GM19193 (cell line): ENCODE measurements at regions not wholly inside any gene's neighbourhood (a gene's known extent, or its start where the extent isn't known, plus 50 kb on each side); places are given as distances from the start of the nearest gene placed in this dataset.
A peak's percentile ranks its signal among the peaks of the same experiment; 100 is the strongest.

Experiments used
- POLR2A ChIP-seq: IDR thresholded peaks from 4 replicates; pipeline ENCODE4 v1.6.1; 2011; ENCODE audit not compliant: insufficient read depth, insufficient read length; ENCODE audit errors: extremely low read depth

DNA sequence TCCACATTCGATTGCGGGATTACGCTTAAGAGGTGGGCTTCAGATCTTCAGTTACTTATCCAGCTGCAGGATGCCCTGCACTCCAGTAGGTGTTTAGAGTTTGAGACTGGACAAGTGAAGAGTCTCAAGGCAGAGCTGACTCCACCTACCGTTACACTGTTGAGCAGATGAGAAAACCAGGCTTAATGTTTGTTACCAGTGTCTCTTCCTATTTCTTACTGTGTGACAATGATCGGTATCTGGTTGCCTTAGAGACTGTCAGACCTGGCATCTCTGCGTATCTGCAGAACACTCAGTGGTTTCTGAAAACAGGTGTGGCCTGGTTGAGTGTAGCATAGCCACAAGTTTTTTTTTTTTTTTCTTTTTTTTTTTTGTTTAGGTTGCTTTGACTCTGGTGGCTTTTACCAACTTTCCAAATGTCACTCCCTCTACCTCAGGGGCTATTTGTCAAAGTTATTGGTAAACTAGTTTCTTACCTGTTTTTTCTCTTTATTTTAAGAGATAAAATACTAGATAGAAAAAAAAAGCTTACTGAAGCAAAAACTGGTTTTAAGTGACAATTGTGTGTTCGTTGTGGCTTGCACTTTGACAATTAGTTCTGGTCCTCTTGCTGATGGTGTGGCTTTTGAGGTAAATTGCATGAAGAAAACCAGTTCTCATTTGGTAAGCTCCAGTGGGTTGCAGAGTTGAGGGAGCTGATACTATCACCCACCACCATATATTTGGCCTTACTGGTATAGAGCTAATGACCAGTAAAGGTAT is 284.8 kb downstream of the ETS1 start:
- no peak for TF ChIP-seq POLR2A

DNA sequence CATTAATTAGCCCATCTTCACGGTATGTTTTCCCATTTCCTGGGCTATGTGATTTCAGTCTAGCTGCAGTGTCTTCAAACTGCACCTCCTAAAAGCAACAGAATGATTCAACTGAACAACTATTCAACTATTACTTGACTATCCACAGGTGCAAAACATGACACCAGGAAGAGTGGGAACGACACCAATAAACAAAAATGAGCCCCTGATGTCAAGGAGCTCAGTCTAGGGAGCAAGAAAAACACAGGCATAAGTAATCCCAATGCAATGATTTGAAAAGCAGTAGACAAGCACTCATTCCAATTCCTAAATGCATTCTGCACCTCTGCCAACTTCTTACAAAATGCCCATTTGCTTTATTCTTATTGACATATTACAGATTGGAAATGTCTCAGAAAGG is 285.6 kb downstream of the ETS1 start:
- TF ChIP-seq POLR2A = no peak

DNA sequence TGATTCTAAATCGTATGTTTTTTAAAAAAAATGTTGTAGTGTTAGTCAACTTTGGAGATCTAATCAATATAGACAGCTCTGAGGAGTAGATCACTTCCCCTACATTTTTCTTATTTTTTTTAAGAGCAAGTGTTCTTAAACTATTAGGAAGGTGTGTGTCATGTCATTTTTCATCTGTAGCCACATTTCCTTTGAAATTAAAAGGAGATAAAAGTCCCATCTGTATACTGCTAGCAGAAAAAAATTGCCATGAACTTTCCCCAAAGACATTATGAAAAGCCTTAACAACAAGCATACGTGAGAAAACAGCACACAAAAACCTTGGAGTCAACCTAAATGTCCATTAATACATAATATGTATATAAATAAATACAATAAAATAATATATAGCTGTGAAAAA is 286.6 kb downstream of the ETS1 start:
- no peak for TF ChIP-seq POLR2A

DNA sequence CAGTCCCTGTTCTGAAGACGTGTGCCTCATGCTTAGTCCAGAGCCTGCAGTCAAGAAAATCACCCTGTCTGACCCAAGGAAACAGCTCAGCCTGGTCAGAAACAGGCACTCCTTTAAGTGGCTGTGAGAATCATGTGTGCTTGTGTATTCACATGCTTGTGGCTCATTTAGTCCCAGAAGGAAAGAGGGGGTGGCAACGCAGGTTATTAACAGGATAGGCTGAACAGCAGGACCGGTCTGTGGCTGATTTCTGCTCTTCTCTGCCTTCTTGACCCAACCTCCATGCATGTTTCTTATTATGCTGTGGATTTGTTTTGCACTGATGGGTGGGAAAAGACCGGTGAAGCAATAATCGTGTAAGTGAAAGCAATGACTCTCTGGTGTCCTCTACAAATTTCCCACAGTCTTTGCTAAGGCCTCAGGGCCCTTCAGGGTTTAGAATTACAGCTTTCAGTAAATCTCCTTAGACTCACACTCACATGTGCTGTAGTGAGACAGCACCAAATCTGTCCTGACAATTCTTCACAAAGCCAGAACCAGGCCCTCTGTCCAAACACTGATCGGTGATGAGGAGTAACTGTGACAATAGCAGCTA is 288.1 kb downstream of the ETS1 start:
- no peak for TF ChIP-seq POLR2A

DNA sequence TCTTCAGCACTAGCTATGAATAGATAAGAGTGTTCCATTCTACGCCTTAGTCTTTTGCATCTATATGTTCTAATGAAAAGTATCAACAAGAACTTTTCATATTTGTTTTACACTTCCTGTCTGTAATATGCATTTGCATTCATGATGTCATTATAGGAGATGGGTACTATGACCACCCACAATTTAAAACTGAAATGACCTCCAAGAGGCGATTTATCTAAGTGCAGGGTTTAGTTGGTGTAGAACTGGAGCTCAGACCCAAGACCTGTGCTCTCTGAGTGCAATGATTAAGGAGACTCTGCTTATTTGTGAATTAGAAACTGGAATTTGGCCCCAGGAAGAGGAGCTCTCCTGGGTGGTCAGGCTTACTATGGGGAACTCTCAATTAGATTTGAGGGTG is 289.1 kb downstream of the ETS1 start:
- no peak for TF ChIP-seq POLR2A

DNA sequence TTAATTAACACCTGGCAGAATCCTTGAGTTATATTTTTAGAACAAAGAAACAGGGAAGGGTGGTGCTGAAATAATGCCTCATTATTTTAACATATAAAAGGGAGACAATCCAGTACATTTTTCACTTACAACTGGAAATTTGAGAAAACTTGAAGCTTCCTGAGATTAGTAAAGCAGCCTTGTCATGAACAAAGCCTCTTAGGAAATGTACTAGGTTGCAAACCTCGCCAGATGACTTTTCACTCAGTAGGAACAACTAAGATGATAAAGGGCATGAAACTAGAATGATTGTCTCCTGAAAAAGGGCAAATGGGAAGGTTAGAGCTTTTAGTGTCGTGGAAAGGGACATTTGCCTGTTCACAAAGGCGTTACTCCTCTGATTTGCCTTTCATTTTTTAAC is 289.6 kb downstream of the ETS1 start:
- TF ChIP-seq POLR2A = no peak

DNA sequence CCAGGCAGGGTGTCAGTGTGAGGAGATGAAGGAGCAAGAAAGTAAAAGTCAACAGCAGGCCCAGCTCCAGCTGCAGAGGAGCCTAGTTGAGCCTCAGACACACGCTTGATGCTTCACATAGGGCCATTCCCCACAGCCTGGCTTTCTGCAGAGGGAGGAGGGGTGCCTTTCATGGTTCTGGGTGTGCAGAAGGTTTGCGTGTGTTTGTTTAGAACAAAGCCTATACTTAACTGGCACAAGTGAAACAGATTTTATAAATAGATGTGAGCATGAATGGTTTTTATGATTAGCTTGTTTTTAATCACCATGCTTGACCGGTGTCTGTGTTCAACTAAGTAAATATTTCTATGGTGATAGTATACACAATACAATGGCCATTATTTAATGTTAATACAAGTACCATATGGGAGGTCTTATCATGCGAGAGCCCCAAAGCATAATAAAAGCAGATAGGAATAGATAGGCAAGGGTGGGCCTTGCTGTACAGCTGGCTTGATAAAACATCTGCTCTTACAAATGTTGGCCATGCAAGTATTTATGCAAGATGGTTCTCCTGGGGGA is 290.2 kb downstream of the ETS1 start:
- no peak for TF ChIP-seq POLR2A

DNA sequence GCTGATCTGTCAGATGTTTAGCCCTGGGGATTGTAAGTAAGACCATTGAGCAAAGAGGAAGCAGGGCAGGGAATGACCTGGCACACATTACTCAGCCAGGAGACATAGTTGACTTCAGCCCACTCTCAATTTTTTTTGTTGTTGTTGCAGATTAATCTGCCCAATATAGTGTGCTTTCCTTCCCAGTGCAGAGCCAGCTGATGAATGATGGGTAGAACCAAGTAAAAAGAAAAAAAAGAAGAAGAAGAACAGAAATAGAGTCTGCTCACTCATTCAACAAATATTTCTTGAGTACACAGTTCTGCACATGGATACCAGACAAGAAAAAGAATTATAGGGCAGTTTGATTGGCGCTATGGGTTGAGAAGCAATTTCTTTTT is 292.7 kb downstream of the ETS1 start:
- no peak for TF ChIP-seq POLR2A

DNA sequence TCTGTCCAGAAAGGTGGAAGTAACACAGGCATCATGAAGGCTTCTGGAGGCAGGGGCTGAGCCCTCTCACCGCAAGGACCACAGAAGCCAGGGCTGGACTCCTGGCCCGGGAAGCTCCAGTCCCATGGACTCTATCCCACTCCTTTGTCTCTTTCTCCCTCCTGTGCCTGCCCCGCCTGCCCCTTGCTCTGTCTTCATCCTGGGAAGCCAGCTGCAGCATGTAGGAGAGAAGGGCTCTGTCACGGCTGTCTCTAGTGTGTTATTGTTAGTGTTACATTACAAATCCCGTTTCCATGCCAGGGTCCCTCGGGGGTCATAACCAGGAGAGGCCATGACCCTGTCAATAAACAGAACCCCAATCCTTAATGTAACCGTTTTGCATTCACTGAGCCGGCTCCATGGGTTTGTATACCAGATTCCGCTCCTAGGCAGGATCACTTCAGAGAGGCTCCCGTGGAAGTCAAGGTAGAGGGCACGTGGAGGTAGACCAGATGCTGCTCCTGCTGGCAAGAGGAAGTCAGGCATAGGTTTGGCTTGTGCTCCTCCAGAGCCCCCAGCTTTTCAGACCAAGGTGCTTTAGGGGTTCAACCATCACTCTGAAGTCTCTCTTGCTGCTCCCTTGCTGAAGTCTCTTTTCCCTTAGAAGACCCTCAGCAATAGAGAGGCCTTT is 293.2 kb downstream of the ETS1 start:
- no peak for TF ChIP-seq POLR2A

DNA sequence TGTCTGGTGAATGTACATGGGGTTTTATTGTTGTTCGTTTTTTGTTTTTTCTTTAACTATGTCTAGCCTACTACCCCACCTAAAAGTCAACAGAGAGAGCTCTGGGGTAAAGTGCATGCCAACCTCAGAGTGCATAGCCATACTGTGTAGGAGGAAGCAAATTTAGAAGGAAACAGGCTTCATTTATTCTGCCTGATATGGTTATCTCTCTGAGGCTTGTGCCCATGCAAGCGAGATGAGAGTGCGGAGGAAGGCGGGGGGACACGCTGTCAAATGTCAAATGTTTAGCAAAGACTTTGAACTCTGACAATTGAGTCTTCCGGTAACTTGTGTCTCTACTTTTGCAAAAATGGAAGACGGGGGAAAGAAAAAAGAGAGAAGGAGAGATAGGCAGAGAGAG is 295.5 kb downstream of the ETS1 start:
- no peak for TF ChIP-seq POLR2A

DNA sequence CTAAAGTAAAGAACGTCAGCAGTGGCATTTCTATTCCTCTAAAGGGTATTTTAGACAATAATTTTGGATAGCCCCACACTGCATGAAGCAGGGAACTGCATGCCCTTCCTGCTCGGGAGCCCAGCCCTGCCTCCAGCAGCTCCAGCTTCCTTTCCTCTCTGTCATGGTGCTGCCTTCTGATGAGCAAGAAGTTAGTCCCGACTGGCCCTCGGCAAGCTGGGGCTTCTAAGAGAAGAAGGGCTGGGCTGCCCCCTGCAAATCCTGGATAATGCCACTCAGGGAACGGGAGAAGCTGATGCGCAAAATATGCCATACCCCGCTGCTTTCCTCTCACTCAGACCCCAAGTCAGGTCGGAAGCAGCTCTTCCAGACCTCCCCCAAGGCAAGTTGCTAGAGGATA is 296.4 kb downstream of the ETS1 start:
- no peak for TF ChIP-seq POLR2A

DNA sequence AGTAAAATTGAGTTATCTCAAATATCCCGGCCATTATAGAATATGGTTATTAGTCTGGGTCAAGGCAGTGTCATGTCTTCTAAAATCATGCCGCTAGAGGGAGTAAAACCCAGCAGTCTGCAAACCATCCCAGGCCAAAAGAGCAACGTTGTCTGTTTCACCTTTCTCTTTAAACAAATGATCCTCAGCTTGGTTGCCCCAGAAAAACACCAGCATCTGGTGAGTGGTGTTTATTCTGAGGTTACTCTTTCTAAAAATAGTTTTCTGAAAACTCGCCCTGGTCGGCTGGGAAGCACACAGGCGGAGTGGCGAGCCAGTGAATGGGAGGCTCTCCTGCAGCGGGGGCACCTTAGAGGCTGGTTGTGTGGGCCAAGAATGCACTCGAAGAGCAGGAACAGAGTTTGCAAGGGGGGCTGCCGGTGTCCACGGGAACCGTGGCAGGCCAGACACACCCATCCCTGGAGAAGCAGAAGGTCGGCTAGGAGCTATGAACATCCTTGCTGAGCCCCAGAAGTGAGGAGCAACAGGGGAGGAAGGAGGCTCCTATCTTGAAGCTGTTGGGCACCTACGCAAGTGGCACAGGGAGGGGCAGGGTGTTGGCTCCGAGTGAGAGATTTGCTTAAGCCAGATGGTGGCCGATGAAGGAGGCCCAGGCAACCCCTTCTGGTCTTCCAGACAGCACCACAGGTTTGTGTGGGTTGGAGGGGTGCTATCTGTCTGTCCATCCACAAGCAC is 297.1 kb downstream of the ETS1 start:
- peak; percentile 55 for TF ChIP-seq POLR2A

DNA sequence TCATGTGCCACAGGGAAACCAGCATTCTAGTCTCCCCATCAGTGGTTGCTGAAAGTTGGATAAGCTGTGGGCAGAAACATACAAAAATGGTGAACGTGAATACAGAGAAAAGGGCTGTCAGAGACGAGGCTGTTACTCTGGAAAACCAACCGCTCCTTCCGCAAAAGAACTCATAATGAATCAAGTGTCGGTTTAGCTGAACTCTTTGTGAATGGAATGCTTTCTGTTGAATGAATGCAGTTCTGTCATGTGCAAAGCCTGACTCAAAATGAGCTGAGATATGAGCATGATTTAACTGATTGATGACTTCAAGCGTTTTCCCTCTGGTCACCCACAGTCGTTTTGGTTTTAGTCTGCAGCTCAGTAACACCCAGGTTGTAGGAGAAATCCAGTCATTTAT is 298.3 kb downstream of the ETS1 start:
- TF ChIP-seq POLR2A = no peak

DNA sequence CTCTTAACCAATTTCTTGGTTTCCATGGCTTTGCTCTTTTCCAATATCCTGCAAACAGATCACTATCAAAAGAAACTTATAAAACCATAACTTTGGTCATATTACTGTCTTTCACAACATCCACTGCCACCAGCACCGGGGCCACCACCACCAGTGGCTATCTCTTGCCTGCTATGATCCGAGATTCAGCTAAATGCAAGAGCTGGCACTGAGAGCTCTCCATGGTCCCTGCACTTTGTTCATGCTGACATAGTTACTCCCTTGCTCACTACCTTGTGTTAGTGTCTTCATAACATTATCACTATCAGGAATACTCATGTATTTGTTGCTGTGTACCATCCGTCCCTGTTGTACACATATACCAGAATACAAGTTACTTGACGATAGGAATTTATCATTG is 299.0 kb downstream of the ETS1 start:
- TF ChIP-seq POLR2A = no peak

DNA sequence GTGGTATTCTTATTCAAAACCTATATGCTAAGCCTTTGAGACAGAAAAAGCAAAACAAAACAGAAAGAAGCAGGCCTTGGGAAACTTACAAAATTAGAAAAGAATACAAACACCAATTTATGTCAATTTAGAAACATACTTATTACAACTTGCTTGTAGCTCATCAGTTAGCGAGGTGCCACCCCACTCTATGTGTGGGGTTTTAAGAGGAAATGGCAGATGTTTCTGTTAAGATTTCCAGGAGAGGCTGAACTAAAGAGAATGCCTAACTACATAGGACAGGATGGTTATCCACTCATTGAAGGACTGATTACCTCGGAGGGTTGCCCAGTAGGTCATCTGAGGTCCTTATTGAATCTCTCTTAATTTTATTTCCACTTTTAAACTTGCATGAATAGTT is 302.0 kb downstream of the ETS1 start:
- TF ChIP-seq POLR2A = no peak
